ENCODE measurements at regions not wholly inside any gene's neighbourhood (a gene's known extent, or its start where the extent isn't known, plus 50 kb on each side); places are given as distances from the start of the nearest gene placed in this dataset.

- no peak for DNase-seq (ENCODE audit: low read depth)
- no peak for TF ChIP-seq CTCF (IDR thresholded peaks at IDR 0.05; ENCODE audit: low read depth, low read length, missing control alignments)
- no peak overlapping the region for H3K4me3 ChIP-seq (ENCODE audit: low read depth, low read length)
- in situ Hi-C loops (cut with HindIII; ENCODE audit: low sequenced_read_pairs), result no loop called here
Measured at GRCh38 chr15:98412852-98413251, 235.5 kb upstream of the IGF1R start.

- no peak for TF ChIP-seq CTCF (IDR thresholded peaks at IDR 0.05; ENCODE audit: low read depth, low read length, missing control alignments)
- no peak overlapping the region for H3K4me3 ChIP-seq (ENCODE audit: low read depth, low read length)
- in situ Hi-C loops (cut with HindIII; ENCODE audit: low sequenced_read_pairs), result no loop called here
- no peak for DNase-seq (ENCODE audit: low read depth)
Measured at GRCh38 chr15:98413933-98414546, 234.3 kb upstream of the IGF1R start.

GRCh38 chr15:98416222-98416855 lies 232.0 kb upstream of the IGF1R start:
- no peak for DNase-seq (ENCODE audit: low read depth)
- in situ Hi-C loops (cut with HindIII; ENCODE audit: low sequenced_read_pairs), result no loop called here
- H3K4me3 ChIP-seq (ENCODE audit: low read depth, low read length), result no peak overlapping the region
- no peak for TF ChIP-seq CTCF (IDR thresholded peaks at IDR 0.05; ENCODE audit: low read depth, low read length, missing control alignments)

- no peak overlapping the region for H3K4me3 ChIP-seq (ENCODE audit: low read depth, low read length)
- in situ Hi-C loops (cut with HindIII; ENCODE audit: low sequenced_read_pairs), result no loop called here
- DNase-seq (ENCODE audit: low read depth), result no peak
- no peak for TF ChIP-seq CTCF (IDR thresholded peaks at IDR 0.05; ENCODE audit: low read depth, low read length, missing control alignments)
Measured at GRCh38 chr15:98417346-98417745, 231.0 kb upstream of the IGF1R start.

- no peak overlapping the region for H3K4me3 ChIP-seq (ENCODE audit: low read depth, low read length)
- DNase-seq (ENCODE audit: low read depth), result no peak
- in situ Hi-C loops (cut with HindIII; ENCODE audit: low sequenced_read_pairs), result no loop called here
- no peak for TF ChIP-seq CTCF (IDR thresholded peaks at IDR 0.05; ENCODE audit: low read depth, low read length, missing control alignments)
Measured at GRCh38 chr15:98418122-98418521, 230.2 kb upstream of the IGF1R start.

- no peak overlapping the region for H3K4me3 ChIP-seq (ENCODE audit: low read depth, low read length)
- no peak for TF ChIP-seq CTCF (IDR thresholded peaks at IDR 0.05; ENCODE audit: low read depth, low read length, missing control alignments)
- in situ Hi-C loops (cut with HindIII; ENCODE audit: low sequenced_read_pairs), result no loop called here
- DNase-seq (ENCODE audit: low read depth), result no peak
Measured at GRCh38 chr15:98419173-98419780, 229.1 kb upstream of the IGF1R start.
